Vagina (tissue), 2 donors: ENCODE measurements at regions not wholly inside any gene's neighbourhood (a gene's known extent, or its start where the extent isn't known, plus 50 kb on each side); places are given as distances from the start of the nearest gene placed in this dataset.

Source experiments
- POLR2A ChIP-seq, 2 donors: fragments of 450-650 bp; IDR thresholded peaks; one replicate each; pipeline ENCODE4 v1.6.1; 2017; ENCODE audit warnings: antibody characterized with exemption in 2 of 2, mild to moderate bottlenecking in 2 of 2, moderate library complexity in 2 of 2
- POLR2AphosphoS5 ChIP-seq, 2 donors: sonication (generic); formaldehyde crosslinking; IDR thresholded peaks; one replicate each; pipeline ENCODE4 v1.9.0; 2017; ENCODE audit warnings: antibody characterized with exemption in 2 of 2, mild to moderate bottlenecking in 2 of 2, low read depth in 1 of 2; ENCODE audit not compliant: insufficient read depth in 1 of 2
- TF ChIP-seq, protein P1 (sequence below), 3 experiments: fragments of 450-650 bp in 2 of 3; fragments of 200-600 bp in 1 of 3; sonication (generic) in 1 of 3; IDR thresholded peaks; one replicate each; pipeline ENCODE4 v1.5.1; 2017 to 2019; ENCODE audit warnings: antibody characterized with exemption in 3 of 3, mild to moderate bottlenecking in 2 of 3, moderate library complexity in 2 of 3

DNA sequence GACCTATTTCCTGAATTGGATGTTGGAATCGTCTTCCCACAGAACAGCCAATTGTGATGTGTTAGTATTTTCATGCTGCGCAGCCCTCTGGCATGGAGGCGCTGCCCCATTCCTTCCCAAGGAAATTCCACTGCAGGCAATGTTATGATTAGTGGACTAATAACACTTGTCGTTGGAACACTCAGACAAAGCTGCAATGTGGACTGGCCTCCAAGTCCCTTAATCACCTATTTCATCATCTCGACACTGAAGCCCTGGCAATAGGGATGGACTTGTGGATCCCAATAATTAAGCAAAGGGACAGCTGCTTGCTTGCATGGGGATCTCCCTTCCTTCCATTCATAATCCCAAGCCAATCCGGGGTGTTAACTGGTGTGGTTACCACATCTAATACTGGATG lies 59.9 kb downstream of the PABIR2 start:
- no peak for TF ChIP-seq POLR2AphosphoS5 (IDR thresholded peaks at IDR 0.05; ENCODE audit: insufficient read depth in 1 of 2, low read depth in 1 of 2)
- no peak for TF ChIP-seq POLR2A (IDR thresholded peaks at IDR 0.05)
- TF ChIP-seq, protein P1, sequence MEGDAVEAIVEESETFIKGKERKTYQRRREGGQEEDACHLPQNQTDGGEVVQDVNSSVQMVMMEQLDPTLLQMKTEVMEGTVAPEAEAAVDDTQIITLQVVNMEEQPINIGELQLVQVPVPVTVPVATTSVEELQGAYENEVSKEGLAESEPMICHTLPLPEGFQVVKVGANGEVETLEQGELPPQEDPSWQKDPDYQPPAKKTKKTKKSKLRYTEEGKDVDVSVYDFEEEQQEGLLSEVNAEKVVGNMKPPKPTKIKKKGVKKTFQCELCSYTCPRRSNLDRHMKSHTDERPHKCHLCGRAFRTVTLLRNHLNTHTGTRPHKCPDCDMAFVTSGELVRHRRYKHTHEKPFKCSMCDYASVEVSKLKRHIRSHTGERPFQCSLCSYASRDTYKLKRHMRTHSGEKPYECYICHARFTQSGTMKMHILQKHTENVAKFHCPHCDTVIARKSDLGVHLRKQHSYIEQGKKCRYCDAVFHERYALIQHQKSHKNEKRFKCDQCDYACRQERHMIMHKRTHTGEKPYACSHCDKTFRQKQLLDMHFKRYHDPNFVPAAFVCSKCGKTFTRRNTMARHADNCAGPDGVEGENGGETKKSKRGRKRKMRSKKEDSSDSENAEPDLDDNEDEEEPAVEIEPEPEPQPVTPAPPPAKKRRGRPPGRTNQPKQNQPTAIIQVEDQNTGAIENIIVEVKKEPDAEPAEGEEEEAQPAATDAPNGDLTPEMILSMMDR (IDR thresholded peaks at IDR 0.05) = no peak
